ENCODE measurements at regions not wholly inside any gene's neighbourhood (a gene's known extent, or its start where the extent isn't known, plus 50 kb on each side); places are given as distances from the start of the nearest gene placed in this dataset.

DNA sequence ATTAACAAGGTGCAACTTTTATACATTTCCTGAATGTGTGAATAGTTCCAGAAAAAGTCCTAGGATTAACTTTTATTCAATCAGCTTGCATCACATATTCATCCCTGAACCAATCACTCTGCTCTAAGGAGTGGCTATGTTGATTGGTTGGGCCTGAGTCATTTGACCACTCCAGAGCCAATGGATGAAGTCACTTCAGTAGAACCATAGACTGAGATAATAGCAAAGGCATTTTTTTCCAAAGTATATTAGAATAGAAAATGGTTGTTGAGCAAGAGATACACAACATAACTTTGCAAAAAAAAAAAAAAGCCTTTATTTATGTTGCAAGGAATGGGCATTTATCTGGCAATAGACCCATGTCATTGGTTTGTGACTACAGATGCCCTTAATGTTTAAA lies 55.5 kb upstream of the AGTR1 start:
- H3K27me3 ChIP-seq = no peaks in the 10 kb centered on the region
- no peaks in the 10 kb centered on the region for H3K36me3 ChIP-seq
- H3K27ac ChIP-seq = no peak overlapping the region
- H3K4me1 ChIP-seq = no peaks in the 10 kb centered on the region
- intact Hi-C loops (cut with DNase I; ENCODE audit: low total_unique reads) = no loop called here
- DNase-seq (ENCODE audit: low spot score in 2 of 2) = no peak
- no peak overlapping the region for H3K4me3 ChIP-seq
- no peaks in the 10 kb centered on the region for H3K9me3 ChIP-seq
- TF ChIP-seq POLR2AphosphoS5 (IDR thresholded peaks at IDR 0.05) = no peak
- no peak for TF ChIP-seq CTCF (IDR thresholded peaks at IDR 0.05)
- no peak for TF ChIP-seq POLR2A (IDR thresholded peaks at IDR 0.05)

DNA sequence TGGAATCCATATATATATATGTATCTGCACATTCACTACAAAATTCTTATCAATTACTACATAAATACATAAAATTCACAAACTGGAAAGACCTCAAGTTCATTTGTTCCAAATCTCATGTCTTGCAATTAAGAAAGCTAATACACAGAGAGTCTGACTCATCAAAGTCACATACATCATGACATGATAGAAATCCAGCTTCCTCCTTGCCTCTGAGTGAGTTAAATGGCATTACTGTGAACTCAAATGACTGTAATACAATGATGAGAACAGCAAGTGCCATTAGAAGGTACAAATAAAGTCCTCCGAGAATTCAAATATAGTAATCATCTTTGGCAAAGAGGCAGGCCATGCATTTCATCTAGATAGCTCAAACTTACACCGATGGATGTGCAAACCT lies 55.1 kb upstream of the AGTR1 start:
- Histone ChIP-seq H3K36me3 (no peaks in the 10 kb centered on the region), H3K4me1 (no peaks in the 10 kb centered on the region), H3K9me3 (no peaks in the 10 kb centered on the region), H3K4me3 (no peak overlapping the region), H3K27me3 (no peaks in the 10 kb centered on the region), H3K27ac (no peak overlapping the region)
- intact Hi-C loops (cut with DNase I; ENCODE audit: low total_unique reads) = no loop called here
- no peak for TF ChIP-seq POLR2AphosphoS5 (IDR thresholded peaks at IDR 0.05)
- no peak for TF ChIP-seq CTCF (IDR thresholded peaks at IDR 0.05)
- TF ChIP-seq POLR2A (IDR thresholded peaks at IDR 0.05) = no peak
- no peak for DNase-seq (ENCODE audit: low spot score in 2 of 2)

GRCh38 chr3:148643389-148643840 lies 54.3 kb upstream of the AGTR1 start:
- TF ChIP-seq POLR2AphosphoS5 (IDR thresholded peaks at IDR 0.05) = no peak
- no peak for TF ChIP-seq POLR2A (IDR thresholded peaks at IDR 0.05)
- TF ChIP-seq CTCF (IDR thresholded peaks at IDR 0.05) = no peak
- H3K4me1 ChIP-seq = no peaks in the 10 kb centered on the region
- H3K9me3 ChIP-seq = no peaks in the 10 kb centered on the region
- no peak overlapping the region for H3K27ac ChIP-seq
- no peaks in the 10 kb centered on the region for H3K36me3 ChIP-seq
- no peak for DNase-seq (ENCODE audit: low spot score in 2 of 2)
- intact Hi-C loops (cut with DNase I; ENCODE audit: low total_unique reads) = no loop called here
- no peak overlapping the region for H3K4me3 ChIP-seq
- H3K27me3 ChIP-seq = no peaks in the 10 kb centered on the region

GRCh38 chr3:148646126-148646665 lies 51.5 kb upstream of the AGTR1 start:
- H3K4me1 ChIP-seq = no peaks in the 10 kb centered on the region
- TF ChIP-seq POLR2A (IDR thresholded peaks at IDR 0.05) (no peak), POLR2AphosphoS5 (IDR thresholded peaks at IDR 0.05) (no peak), CTCF (IDR thresholded peaks at IDR 0.05) (no peak)
- no peaks in the 10 kb centered on the region for H3K27me3 ChIP-seq
- intact Hi-C loops (cut with DNase I; ENCODE audit: low total_unique reads) = no loop called here
- no peaks in the 10 kb centered on the region for H3K36me3 ChIP-seq
- no peak overlapping the region for H3K4me3 ChIP-seq
- no peak for DNase-seq (ENCODE audit: low spot score in 2 of 2)
- H3K9me3 ChIP-seq = no peaks in the 10 kb centered on the region
- no peak overlapping the region for H3K27ac ChIP-seq

Measured in breast epithelium (tissue), 4 donors.